ENCODE measurements at regions not wholly inside any gene's neighbourhood (a gene's known extent, or its start where the extent isn't known, plus 50 kb on each side); places are given as distances from the start of the nearest gene placed in this dataset.

- no peak for DNase-seq
Measured at GRCh38 chr5:171509467-171509866, 90.0 kb downstream of the FGF18 start.

GRCh38 chr5:171512397-171512796 is 93.0 kb downstream of the FGF18 start:
- DNase-seq: no peak

GRCh38 chr5:171513591-171513990 is 94.1 kb downstream of the FGF18 start:
- no peak for DNase-seq

GRCh38 chr5:171518916-171519315 is 99.5 kb downstream of the FGF18 start:
- no peak for DNase-seq

GRCh38 chr5:171520300-171521174 is 101.1 kb downstream of the FGF18 start:
- DNase-seq: peak; percentile 62

- DNase-seq: peak; percentile 95
Measured at GRCh38 chr5:171521219-171521633, 101.8 kb downstream of the FGF18 start.

- no peak for DNase-seq
Measured at GRCh38 chr5:171521679-171522078, 102.2 kb downstream of the FGF18 start.

GRCh38 chr5:171523781-171524180 is 104.3 kb downstream of the FGF18 start:
- DNase-seq: no peak

GRCh38 chr5:171524466-171524865 is 105.0 kb downstream of the FGF18 start:
- DNase-seq: no peak

GRCh38 chr5:171525085-171525484 is 105.6 kb downstream of the FGF18 start:
- DNase-seq: no peak

- no peak for DNase-seq
Measured at GRCh38 chr5:171528036-171528435, 108.6 kb downstream of the FGF18 start.

GRCh38 chr5:171528865-171529614 is 109.6 kb downstream of the FGF18 start:
- DNase-seq: no peak

- no peak for DNase-seq
Measured at GRCh38 chr5:171531638-171532037, 112.2 kb downstream of the FGF18 start.

- no peak for DNase-seq
Measured at GRCh38 chr5:171533153-171533552, 113.7 kb downstream of the FGF18 start.

GRCh38 chr5:171534043-171534895 is 114.8 kb downstream of the FGF18 start:
- no peak for DNase-seq

- no peak for DNase-seq
Measured at GRCh38 chr5:171535162-171535561, 115.7 kb downstream of the FGF18 start.

GRCh38 chr5:171537070-171537849 is 117.8 kb downstream of the FGF18 start:
- DNase-seq: peak; percentile 74

- no peak for DNase-seq
Measured at GRCh38 chr5:171537923-171538537, 118.6 kb downstream of the FGF18 start.

GRCh38 chr5:171538681-171539080 is 119.2 kb downstream of the FGF18 start:
- DNase-seq: no peak

GRCh38 chr5:171540865-171541264 is 121.4 kb downstream of the FGF18 start:
- DNase-seq: no peak

GRCh38 chr5:171541341-171541776 is 121.9 kb downstream of the FGF18 start:
- DNase-seq: no peak
